Aorta (tissue), 5 donors: ENCODE measurements at regions not wholly inside any gene's neighbourhood (a gene's known extent, or its start where the extent isn't known, plus 50 kb on each side); places are given as distances from the start of the nearest gene placed in this dataset.
"Not testable (repeated sequence)": the region's sequence is repeated elsewhere in the genome, so short reads cannot be mapped to it uniquely, and the experiment has no call there.

Experiments used
- ATAC-seq: fragments of 200-7000 bp; cut with Tn5 transposase; one replicate; pipeline ENCODE4 v1.9.1; 2022; ENCODE audit warnings: moderate library complexity; ENCODE audit not compliant: low FRiP score
- DNase-seq, 2 donors: peaks; one replicate each; pipeline ENCODE4 v3.0.0-alpha.2; 2020
- H3K27ac ChIP-seq, 2 donors: one replicate each; pipeline ENCODE4 v1.5.1; 2013; ENCODE audit warnings: low read length in 2 of 2, mild to moderate bottlenecking in 2 of 2, moderate library complexity in 2 of 2, control low read depth in 1 of 2, inconsistent platforms in 1 of 2, low read depth in 1 of 2
- H3K27me3 ChIP-seq, 2 donors: one replicate each; pipeline ENCODE4 v1.6.1; 2013; ENCODE audit warnings: control low read depth in 1 of 2, low read length in 1 of 2, mild to moderate bottlenecking in 1 of 2, moderate library complexity in 1 of 2; ENCODE audit not compliant: insufficient read depth in 2 of 2, control insufficient read depth in 1 of 2
- H3K36me3 ChIP-seq, 2 donors: one replicate each; pipeline ENCODE4 v1.6.1; 2013; ENCODE audit warnings: control low read depth in 1 of 2, low read length in 1 of 2, mild to moderate bottlenecking in 1 of 2; ENCODE audit not compliant: insufficient read depth in 2 of 2, control insufficient read depth in 1 of 2
- H3K4me1 ChIP-seq, 2 donors: one replicate each; pipeline ENCODE4 v1.6.1; 2013; ENCODE audit warnings: low read length in 2 of 2, control low read depth in 1 of 2, mild to moderate bottlenecking in 1 of 2, moderate library complexity in 1 of 2; ENCODE audit not compliant: insufficient read depth in 2 of 2, control insufficient read depth in 1 of 2
- H3K4me3 ChIP-seq, 2 donors: one replicate each; pipeline ENCODE4 v1.5.1; 2013; ENCODE audit warnings: low read length in 2 of 2, control low read depth in 1 of 2, mild to moderate bottlenecking in 1 of 2
- H3K9me3 ChIP-seq: one replicate; pipeline ENCODE4 v1.6.1; 2013; ENCODE audit warnings: mild to moderate bottlenecking, low read length; ENCODE audit not compliant: control insufficient read depth
- WGBS, 2 donors: extraction: QIAGEN DNeasy Blood & Tissue Kit; methylation state at CpG; one replicate each; pipeline ENCODE4 v1.1.7; 2013; 5-methylcytosine and 5-hydroxymethylcytosine counted together
- intact Hi-C, 2 donors: fragments of 100-400 bp; cut with DNase I; formaldehyde crosslinking; loops; one replicate each; pipeline versions ENCODE4 v1.14.2 to v1.15.0; 2022
- donor health status: healthy with polysubstance abuse.
- donor health status: Bipolar disorder and iron deficiency.
- donor health status: DM: no; HTN: no; CAD: no.
- donor health status: DM: no; HTN: no; CAD: no.
- donor health status: DM: yes; HTN: yes; CAD: no.

DNA sequence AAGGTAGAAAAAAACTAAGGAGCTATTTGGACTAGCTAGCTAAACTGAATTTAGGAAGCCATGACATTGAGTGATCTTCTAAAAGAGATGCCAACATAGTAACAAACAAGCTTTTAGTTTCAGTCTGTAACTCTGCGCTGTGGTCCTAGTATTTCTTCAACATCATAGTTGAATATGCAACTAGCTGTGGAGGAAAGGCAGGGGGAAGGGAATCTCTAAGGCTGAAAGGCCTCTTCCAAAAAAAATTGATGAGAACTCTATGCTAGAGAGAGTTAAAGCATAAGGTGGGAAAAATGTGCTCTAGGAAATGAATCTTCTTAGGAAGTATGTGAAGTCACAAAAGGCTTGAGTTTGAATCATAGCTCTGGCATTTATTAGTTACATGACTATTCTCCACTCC is 120.2 kb downstream of the NBPF8 start:
- H3K27me3 ChIP-seq, ATAC-seq, H3K27ac ChIP-seq, H3K9me3 ChIP-seq, H3K4me1 ChIP-seq, H3K36me3 ChIP-seq, DNase-seq, intact Hi-C loops, H3K4me3 ChIP-seq: not testable (repeated sequence)
- 94 to 98% methylated on average over 1 of the region's 1 CpG for WGBS, 2 donors

DNA sequence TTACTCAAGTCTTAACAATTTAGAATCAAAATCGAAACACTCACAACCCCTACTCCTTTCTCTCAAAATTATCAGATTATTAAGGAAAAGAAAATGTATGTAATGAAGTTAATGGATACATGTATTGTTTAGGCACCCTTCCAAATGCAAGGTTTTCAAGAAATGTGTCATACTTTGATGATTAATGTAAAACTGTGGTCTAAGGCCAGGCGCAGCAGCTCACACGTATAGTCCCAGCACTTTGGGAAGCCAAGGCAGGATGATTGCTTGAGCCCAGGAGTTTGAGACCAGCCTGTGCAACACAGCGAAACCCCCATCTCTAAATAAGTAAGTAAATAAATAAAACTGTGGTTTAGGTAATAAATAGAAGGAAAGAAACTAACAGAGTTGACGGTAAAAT is 126.6 kb downstream of the NBPF8 start:
- ATAC-seq, H3K4me3 ChIP-seq, H3K27me3 ChIP-seq, H3K36me3 ChIP-seq, H3K9me3 ChIP-seq, intact Hi-C loops, DNase-seq, H3K4me1 ChIP-seq, H3K27ac ChIP-seq: not testable (repeated sequence)
- WGBS, 2 donors, result 88 to 89% methylated on average over 1 of the region's 5 CpGs

DNA sequence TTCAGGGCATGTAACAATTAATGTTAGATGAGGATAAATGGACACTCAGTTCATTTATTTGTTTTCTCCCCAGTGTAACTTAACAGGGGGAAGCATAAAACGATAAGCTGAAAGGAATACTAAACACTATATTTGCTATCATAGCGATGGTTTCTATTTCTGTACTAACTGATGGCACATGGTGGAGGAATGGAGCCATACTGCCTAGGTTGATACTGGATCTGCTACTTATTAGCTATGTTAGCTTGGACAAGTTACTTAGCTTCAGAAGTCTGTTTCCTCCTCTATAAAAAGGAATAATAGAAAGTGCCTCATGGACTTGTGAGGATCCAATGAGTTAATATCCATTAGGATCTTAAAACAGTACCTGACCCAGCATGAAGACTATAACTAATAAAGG is 127.5 kb downstream of the NBPF8 start:
- DNase-seq, H3K27me3 ChIP-seq, H3K4me3 ChIP-seq, H3K36me3 ChIP-seq, H3K9me3 ChIP-seq, intact Hi-C loops, H3K4me1 ChIP-seq, H3K27ac ChIP-seq, ATAC-seq: not testable (repeated sequence)
- no CpG with 5 or more reads among the region's 2 CpGs for WGBS, 2 donors

DNA sequence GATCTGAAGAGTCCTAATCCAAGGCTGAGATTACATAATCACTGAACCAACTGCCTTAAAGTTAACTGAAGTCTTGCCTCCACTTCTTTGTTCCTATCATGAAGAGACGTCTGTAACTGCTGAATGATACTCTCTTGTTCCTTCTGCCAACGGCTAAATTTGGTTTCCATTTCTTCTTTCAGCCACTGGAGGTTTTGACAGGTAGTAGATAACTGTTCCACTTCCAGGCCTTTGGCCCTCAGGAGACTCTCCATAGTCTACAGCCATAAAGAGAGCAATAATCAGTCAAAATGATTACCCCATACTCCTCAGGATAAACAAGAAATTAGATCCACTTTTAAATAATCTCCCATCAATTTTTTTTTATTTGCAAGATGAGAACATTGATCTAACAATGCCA is 128.1 kb downstream of the NBPF8 start:
- no CpG with 5 or more reads among the region's 2 CpGs for WGBS, 2 donors
- H3K36me3 ChIP-seq, intact Hi-C loops, ATAC-seq, H3K27ac ChIP-seq, H3K4me3 ChIP-seq, H3K27me3 ChIP-seq, H3K9me3 ChIP-seq, DNase-seq, H3K4me1 ChIP-seq: not testable (repeated sequence)

DNA sequence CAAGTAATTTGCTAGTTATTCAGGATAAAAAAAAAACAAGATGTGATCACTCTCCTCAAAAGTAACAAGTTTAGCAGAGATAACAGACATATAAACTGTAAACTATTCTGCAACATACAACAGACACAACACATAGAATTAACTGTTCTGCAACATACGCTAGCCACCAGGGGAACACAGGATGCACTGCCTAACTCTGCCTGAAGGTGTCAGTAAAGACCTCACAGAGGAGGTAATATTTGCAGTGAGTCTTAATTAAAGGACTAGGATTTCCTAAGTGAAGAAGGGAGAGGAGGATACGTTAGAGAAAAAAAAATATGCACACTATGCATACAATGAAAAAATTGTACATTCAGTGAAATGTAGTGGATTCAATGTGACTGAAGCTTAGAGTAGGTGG is 129.6 kb downstream of the NBPF8 start:
- H3K4me1 ChIP-seq, H3K9me3 ChIP-seq, intact Hi-C loops, H3K36me3 ChIP-seq, H3K4me3 ChIP-seq, H3K27ac ChIP-seq, H3K27me3 ChIP-seq: not testable (repeated sequence)
- peak; percentile 89 for ATAC-seq
- WGBS, 2 donors, result 0 to 4% methylated on average over 1 of the region's 2 CpGs
- peak in 1 of 2 donors; percentile 81 for DNase-seq

DNA sequence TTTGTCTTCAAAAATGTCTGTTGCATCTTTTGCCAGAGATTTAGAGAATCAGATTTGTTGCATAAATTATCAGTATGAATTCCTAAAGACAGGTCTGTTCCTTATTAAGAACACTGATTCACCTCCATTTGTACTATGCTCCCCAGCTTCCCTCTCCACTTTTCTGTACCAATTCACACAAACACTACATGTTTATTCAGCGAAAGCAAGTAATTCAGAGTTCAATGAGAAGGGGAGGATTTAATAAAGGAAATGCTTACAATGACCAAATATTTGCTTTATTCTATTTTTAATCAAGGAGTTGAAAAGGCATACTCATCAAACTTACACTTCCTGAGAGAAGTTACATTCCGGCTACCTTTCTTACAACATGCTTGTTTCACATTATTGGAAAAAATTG is 135.5 kb downstream of the NBPF8 start:
- H3K9me3 ChIP-seq, H3K27me3 ChIP-seq, H3K4me1 ChIP-seq, H3K4me3 ChIP-seq, intact Hi-C loops, ATAC-seq, DNase-seq, H3K36me3 ChIP-seq, H3K27ac ChIP-seq: not testable (repeated sequence)
- no CpG with 5 or more reads among the region's 2 CpGs for WGBS, 2 donors

DNA sequence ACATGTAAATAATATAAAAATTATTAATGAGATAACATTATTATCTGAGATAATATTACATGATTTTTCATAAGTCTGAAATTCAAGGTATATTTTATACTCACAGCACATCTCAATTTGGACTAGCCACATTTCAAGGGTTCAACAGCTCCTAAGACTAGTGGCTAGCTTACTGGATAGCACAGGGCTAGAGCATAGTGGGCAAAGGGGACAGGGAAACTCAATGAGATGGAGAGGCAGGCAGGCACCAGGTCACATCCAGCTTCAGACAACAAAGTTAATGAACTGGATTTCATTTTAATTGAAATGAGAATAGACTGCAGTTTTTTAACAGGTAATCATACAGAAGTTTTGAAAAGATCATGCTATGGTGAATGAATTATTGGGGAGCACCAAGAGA is 137.4 kb downstream of the NBPF8 start:
- H3K4me3 ChIP-seq, DNase-seq, H3K4me1 ChIP-seq, intact Hi-C loops, ATAC-seq, H3K36me3 ChIP-seq, H3K9me3 ChIP-seq, H3K27ac ChIP-seq, H3K27me3 ChIP-seq: not testable (repeated sequence)

DNA sequence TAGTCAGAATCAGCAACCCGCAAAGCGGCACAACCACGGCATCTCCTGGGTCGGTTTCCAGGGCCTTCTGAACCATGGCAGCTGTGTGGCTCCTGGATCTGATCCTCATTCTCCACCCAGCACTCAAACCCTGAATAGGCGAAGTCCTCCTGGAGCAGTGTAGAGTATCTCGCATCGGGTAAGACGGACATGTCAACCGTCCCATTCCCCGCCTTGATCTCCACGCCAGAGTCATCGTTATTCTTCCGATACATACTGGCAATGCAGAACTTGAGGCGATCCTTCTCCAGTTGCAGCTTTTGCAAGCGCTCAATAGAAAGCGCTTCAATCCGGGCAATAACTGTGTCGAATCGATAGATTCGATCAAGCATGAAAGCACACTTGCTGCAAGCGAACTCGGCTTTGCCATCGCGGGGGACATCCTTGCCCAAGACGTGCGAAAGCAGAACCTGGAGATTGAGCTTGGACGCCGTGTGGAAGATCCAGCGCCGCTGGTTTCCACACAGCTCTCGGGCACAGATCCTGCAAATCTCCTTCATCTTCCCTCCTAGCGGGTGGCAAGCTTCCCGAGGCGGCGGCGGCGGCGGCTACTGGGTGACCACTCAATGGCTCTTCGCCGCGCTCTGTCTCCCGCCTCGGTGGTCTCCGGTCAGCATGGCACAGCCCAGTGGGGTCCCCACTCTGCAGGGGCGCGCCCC is 142.9 kb downstream of the NBPF8 start:
- peak overlapping the region in 1 of 2 donors; percentile 40 for H3K4me3 ChIP-seq
- H3K27ac ChIP-seq, intact Hi-C loops, H3K27me3 ChIP-seq, DNase-seq, H3K36me3 ChIP-seq, H3K9me3 ChIP-seq, H3K4me1 ChIP-seq: not testable (repeated sequence)
- WGBS, 2 donors, result 0 to 1% methylated on average over 9 to 16 of the region's 46 CpGs
- peak; percentile 71 for ATAC-seq

DNA sequence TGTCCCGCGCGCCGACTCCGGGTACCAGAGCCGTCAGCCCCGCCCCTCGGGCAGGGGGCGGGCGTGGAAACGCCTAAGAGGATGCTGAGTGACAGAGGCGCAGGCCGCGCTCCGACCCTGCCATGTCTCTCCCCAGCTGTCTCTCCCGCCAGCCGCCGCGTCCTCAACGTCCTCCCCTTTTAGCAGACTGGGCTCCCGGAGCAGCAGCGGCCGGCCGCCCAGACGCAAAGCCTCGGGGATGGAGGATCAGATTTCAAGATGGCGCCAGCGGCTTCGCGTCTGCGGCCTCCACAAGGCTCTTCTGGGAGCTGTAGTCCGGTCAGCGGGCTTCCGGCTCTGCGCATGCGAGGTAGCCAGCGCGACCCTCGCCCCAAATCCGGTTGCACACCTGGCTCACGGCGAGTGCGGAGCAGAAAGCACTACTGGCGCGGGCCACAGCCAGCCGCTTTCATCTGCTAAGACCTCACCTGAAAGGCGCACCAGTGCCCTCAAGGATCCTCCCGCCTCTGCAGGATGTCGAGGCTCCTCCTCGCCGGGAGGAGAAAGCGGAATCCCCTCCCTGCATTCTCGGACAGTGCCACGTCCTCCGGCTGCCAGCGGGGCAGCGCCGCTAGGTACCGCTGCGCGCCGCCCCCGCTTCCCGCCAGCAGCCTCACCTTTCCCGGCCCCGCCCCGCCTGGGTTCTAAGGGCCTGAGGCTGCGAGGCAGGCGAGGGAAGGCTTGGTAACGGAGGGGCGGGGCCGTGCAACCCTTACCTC is 143.6 kb downstream of the NBPF8 start:
- intact Hi-C loops, H3K4me3 ChIP-seq, H3K4me1 ChIP-seq, H3K27me3 ChIP-seq, H3K36me3 ChIP-seq, H3K9me3 ChIP-seq: not testable (repeated sequence)
- DNase-seq, result peak; percentile 80 to 86
- WGBS, 2 donors, result 0 to 1% methylated on average over 19 to 40 of the region's 72 CpGs
- peak; percentile 97 for ATAC-seq
- H3K27ac ChIP-seq, result peak overlapping the region in 1 of 2 donors; percentile 71
